HG03280 (cell line): ENCODE measurements at regions not wholly inside any gene's neighbourhood (a gene's known extent, or its start where the extent isn't known, plus 50 kb on each side); places are given as distances from the start of the nearest gene placed in this dataset.
A peak's percentile ranks its signal among the peaks of the same experiment; 100 is the strongest.
"Not testable (repeated sequence)": the region's sequence is repeated elsewhere in the genome, so short reads cannot be mapped to it uniquely, and the experiment has no call there.

Source experiments
- ATAC-seq: cut with Tn5 transposase; IDR thresholded peaks from one replicate; pipeline ENCODE4 v1.9.1; 2021; ENCODE audit warnings: mild to moderate bottlenecking, moderate library complexity; ENCODE audit not compliant: unreplicated experiment

DNA sequence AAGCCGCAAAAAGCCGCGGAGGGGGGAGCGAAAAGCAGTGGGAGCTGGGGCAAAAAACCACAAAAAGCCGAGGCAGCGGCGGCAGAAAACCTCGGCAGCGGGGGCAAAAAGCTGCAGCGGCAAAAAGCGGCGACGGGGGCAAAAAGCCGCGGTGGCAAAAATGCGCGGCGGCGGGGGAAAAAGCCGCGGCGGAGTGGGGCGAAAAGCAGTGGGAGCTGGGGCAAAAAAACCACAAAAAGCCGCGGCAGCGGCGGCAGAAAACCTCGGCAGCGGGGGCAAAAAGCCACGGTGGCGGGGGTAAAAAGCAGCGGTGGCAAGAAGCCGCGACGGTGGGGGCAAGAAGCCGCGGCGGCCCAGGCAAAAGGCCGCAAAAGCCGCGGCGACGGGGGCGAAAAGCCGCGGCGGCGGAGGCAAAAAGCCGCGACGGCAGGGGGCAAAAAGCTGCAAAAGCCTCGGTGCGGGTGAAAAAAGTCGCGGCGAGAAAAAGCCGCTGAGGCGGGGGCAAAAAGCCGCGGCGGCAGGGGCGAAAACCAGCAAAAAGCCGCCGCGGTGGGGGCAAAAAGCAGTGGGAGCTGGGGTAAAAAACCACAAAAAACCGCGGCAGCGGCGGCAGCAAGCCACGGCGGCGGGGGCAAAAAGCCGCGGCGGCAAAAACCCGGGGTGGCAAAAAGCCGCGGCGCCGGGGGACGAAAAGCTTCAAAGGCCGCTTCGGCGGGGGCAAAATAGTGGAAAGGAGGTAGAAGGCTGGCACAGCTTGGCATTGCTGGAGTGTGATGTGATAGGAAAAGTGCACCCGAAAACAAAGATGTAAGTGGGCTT is 135.9 kb downstream of the ZNF92 start:
- no peak for ATAC-seq

DNA sequence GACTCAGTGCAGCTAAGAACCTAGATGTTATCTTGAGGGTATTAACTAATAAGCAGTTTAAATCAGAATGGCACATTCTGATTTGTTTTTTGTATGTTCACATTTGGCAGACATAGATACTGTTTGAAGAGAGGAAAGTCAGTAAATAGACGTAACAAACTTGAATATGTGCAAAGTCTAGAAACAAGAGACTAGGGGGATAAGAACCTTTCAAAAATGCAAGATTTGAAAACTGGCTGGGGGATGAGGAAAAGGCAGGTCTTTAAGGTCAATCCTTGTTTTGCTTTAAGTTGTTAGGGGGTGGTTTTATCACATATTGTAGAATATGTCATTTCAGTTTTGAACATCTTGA is 136.5 kb downstream of the ZNF92 start:
- not testable (repeated sequence) for ATAC-seq

DNA sequence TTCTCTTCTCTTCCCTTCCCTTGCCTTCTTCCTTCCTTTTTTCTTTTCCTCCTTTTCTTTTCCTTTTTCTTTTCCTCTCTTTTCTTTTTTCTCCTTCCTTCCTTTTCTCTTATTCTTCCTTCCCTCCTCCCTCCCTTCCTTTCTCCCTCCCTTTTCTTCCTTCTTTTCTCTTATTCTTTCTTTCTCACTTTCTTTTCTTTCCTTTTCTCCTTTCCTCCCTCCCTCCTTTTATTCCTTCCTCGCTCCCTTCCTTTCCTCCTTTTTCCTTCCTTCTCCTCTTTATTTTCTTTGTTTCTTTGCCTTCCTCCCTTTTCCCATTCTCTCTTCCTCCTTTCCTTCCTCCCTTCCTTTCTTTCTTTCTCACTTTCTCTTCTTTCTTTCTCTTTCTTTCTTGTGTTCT is 146.1 kb downstream of the ZNF92 start:
- not testable (repeated sequence) for ATAC-seq

DNA sequence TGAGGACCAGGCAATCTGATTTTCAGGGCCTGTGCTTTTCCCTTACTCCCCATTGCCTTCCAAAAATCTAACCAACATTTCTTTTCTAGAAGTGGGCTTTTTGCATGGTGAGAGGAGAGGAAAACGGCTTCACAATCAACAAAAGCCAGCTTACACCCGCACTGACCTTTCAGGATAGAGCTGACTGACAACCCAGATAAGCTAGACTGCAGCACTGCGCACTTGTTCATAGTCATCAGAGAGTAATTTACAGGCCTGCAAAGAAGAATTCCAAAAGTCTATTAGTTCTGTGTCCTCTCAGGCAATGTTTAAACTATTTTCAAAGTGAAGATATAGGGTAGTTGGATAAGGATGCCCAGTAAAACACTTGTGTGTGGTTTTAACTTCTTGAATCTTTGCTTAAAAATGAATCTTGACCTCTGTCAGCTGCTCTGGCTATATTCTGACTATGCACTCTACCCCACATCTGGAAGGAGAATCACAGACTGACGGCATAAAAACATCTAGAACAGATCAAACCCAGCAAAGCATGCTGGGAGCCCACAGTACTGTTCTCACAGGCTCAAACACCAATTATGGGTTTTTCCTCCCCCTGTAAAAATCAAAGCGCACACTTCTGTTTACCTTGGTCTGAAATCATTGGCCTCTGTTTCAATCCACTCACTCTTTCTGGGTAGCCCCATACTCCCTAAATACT is 172.0 kb downstream of the ZNF92 start:
- ATAC-seq: not testable (repeated sequence)

- not testable (repeated sequence) for ATAC-seq
Observed at GRCh38 chr7:65549589-65550443, 176.2 kb downstream of the ZNF92 start.

DNA sequence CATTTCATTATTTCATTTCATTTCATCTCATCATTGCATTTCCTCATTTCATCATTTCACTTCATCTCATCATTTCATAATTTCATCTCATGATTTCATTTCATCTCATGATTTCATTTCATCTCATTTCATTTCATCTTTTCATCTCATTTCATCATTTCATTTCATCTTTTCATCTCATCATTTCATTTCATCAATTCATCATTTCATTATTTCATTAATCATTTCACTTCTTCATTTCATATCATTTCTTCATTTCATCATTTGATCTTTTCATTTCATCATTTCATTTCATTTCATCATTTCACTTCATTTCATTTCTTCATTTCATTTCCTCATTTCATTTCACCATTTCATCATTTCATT is 176.8 kb downstream of the ZNF92 start:
- ATAC-seq: not testable (repeated sequence)

DNA sequence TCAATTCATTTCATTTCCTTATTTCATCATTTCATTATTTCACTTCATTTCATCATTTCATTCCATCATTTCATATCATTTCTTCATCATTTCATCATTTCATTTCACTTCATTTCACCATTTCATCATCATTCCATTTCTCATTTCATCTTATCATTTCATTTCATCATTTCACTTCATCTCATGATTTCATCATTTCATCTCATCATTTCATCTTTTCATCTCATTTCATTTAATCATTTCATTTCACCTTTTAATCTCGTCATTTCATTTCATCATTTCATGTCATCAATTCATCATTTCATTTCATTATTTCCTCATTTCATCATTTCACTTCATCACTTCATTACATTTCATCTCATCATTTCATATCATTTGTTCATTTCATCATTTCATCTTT is 177.4 kb downstream of the ZNF92 start:
- ATAC-seq: not testable (repeated sequence)

- ATAC-seq: not testable (repeated sequence)
Observed at GRCh38 chr7:65554553-65555476, 181.2 kb downstream of the ZNF92 start.

GRCh38 chr7:65558584-65558983 is 184.9 kb downstream of the ZNF92 start:
- ATAC-seq: not testable (repeated sequence)

- not testable (repeated sequence) for ATAC-seq
Observed at GRCh38 chr7:65561786-65562372, 188.2 kb downstream of the ZNF92 start.

GRCh38 chr7:65562522-65562921 is 188.9 kb downstream of the ZNF92 start:
- peak; percentile 88 for ATAC-seq

DNA sequence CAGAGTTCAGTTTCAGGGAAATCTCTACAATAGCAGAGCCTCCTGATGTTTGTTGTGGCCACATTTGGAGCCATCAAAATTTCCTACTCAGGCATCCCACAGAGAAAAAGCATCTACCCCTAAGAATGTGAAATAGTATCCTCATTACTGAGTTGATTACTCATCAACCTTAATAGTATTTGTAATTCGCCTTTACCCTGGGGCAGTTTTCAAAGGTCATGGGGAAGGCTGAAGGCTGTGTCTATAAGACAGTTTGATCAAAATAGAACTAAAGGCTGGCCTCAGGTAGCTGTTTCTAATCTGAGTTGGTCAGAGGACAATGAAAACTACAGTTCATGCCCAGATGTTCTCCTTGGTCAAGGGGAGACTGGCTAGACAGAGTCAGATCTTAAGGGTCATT is 189.7 kb downstream of the ZNF92 start:
- not testable (repeated sequence) for ATAC-seq

DNA sequence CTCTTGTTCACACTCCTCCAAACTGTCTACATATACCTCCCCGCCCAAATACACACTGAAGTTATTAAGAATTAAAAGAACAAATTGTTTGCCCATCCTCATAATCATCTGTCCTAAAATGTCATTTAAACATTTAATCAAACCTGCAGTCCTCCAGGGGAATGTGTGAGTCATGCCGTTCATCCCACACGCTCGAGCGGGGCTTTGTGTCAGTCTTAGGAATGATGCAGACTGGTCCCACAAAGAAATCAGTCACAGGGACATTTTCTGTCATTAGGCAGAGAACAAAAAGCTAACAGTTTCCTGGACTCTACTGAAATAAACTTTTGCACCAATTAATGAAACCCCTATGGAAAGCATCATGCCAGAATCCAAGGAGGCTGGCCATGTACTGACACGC is 194.6 kb downstream of the ZNF92 start:
- not testable (repeated sequence) for ATAC-seq

DNA sequence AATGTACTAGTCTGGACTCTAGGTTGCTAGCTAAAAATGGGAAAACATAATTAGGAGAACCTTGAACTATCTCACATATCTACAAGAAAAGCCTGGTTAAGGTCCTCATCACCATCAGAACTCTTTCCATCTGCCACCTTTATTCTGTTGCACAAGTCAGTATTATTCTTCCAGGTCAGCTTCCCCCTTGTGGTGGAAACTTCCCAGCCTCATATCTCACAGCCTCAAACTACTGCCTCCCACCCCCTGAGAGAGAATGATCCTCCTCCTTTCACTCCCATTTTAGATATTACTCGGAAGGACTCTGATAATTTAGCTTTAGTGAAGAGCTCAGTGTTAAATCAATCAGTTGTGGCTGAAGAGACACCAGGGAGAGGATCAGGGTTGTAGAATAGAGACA is 197.3 kb downstream of the ZNF92 start:
- ATAC-seq: not testable (repeated sequence)

GRCh38 chr7:65572581-65572980 is 198.9 kb downstream of the ZNF92 start:
- not testable (repeated sequence) for ATAC-seq

DNA sequence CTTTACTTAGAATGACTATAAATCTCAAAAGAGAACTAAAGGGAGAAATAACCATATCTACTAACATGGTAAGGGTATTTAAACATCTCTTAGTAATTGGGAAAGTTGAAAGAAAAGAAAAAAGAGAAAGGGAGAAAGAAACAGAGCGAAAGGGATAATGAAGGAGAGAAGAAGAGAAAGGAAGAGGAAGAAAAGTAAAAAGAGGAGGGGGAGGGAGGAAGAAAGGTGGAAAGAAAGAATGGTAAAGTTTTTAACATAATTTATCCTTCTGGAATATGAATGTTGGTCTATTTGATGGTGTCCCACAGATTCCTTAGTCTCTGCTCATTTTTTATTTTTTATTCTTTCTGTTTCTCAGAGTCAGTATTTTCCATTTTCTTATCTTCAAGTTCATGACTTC is 202.7 kb downstream of the ZNF92 start:
- not testable (repeated sequence) for ATAC-seq

GRCh38 chr7:65582518-65583119 is 209.0 kb downstream of the ZNF92 start:
- not testable (repeated sequence) for ATAC-seq

DNA sequence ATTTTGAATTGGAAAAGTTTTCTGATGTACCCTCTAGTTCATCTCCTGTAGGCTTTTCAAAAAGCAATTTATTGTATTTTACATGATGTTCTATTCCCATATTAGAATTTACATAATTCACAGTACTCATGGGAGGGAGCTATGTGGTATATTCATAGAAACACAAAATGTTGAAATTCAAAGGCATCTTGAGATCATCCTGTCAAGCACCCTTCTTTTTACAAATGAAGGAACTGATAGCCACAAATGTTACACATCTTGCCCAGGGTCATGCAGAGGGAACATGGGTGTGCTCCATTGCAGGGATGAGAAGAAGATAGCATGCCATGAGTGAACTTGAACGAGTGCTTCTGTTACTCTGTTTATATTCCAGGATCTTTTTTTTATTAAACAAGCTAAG is 228.8 kb downstream of the ZNF92 start:
- ATAC-seq: not testable (repeated sequence)

DNA sequence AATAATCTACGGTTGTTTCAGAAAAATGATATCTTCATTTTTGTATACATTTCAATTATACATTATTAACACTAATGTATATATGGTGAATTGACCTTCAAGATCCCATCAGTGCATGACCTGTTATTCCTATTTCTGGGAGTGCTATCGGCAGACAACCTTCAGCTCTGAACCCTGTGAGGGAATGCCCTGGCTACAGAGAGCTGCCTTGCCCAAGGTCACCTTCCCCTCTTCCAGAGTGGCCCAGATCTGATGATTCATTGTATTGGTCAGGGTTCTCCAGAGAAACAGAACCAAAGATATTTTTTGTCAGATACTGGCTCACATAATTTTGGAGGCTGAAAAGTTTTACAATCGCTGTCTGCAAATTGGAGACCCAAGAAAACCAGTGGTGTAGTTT is 235.5 kb downstream of the ZNF92 start:
- no peak for ATAC-seq
